HCT116 (cell line): ENCODE measurements at regions not wholly inside any gene's neighbourhood (a gene's known extent, or its start where the extent isn't known, plus 50 kb on each side); places are given as distances from the start of the nearest gene placed in this dataset.

Source experiments
- ATAC-seq: fragments of 200-7000 bp; cut with Tn5 transposase; 2 replicates; pipeline ENCODE4 v1.9.1; 2020; ENCODE audit warnings: mild to moderate bottlenecking, moderate library complexity
- BruUV-seq: library from RNA; stranded (reverse); fragments of 400-500 nt; replicated peaks from 2 replicates; lab custom pipeline; 2021; lab: Mats Ljungman, UMichigan
- CTCF ChIA-PET: fragments of 300-600 bp; sonication (Branson Sonifier 250); formaldehyde crosslinking; loops from one replicate; lab custom pipeline; 2021; ENCODE audit warnings: antibody characterized with exemption; lab: Charles Lee
- POLR2A ChIA-PET: fragments of 300-600, 350-600 bp; sonication (Branson Sonifier 250); formaldehyde crosslinking; loops from one replicate; lab custom pipeline; 2021; ENCODE audit warnings: antibody characterized with exemption; lab: Charles Lee
- RAD21 ChIA-PET, 2 experiments: fragments of 300-600 bp; sonication (Branson Sonifier 250); formaldehyde crosslinking; loops; one replicate each; lab custom pipeline; 2023; ENCODE audit warnings: low total read pairs in 2 of 2; ENCODE audit not compliant: uncharacterized antibody in 2 of 2, unreplicated experiment in 2 of 2, low non-redundant PET in 1 of 2; lab: Charles Lee
- DNase-seq: peaks from one replicate; pipeline ENCODE4 v3.0.0-alpha.2; 2010; ENCODE audit warnings: low read depth, low spot score
- H2AFZ ChIP-seq: fragments of 200-600 bp; shearing (Covaris generic), sonication (generic); 2 replicates; pipeline ENCODE4 v1.6.1; 2017; ENCODE audit warnings: low read depth, mixed run types, mixed read lengths, antibody characterized with exemption, low read length; ENCODE audit not compliant: poor library complexity, severe bottlenecking
- H3K27ac ChIP-seq: 2 replicates; pipeline ENCODE4 v1.5.1; 2012; ENCODE audit warnings: low read depth, low read length
- H3K27me3 ChIP-seq: fragments of 200-600 bp; sonication (generic); 2 replicates; pipeline ENCODE4 v1.6.1; 2016; ENCODE audit warnings: mixed run types, low read length, mixed read lengths; ENCODE audit not compliant: insufficient read depth
- H3K36me3 ChIP-seq, 2 experiments: fragments of 200-500 bp in 1 of 2; fragments of 200-600 bp in 1 of 2; sonication (Bioruptor generic) in 1 of 2; sonication (generic) in 1 of 2; 2 replicates each; pipeline versions ENCODE4 v1.5.1 to v1.6.1; 2014 to 2016; ENCODE audit warnings: low read length in 2 of 2, inconsistent platforms in 1 of 2, mixed read lengths in 1 of 2, mixed run types in 1 of 2; ENCODE audit not compliant: insufficient read depth in 2 of 2, control insufficient read depth in 1 of 2
- H3K4me1 ChIP-seq, 2 experiments: fragments of 200-600 bp in 1 of 2; sonication (generic) in 1 of 2; 2 replicates each; pipeline versions ENCODE4 v1.5.1 to v1.6.1; 2012 to 2017; ENCODE audit warnings: low read length in 2 of 2, inconsistent platforms in 1 of 2, mild to moderate bottlenecking in 1 of 2, mixed read lengths in 1 of 2, mixed run types in 1 of 2, moderate library complexity in 1 of 2; ENCODE audit not compliant: insufficient read depth in 2 of 2, control insufficient read depth in 1 of 2
- H3K4me2 ChIP-seq: fragments of 200-600 bp; sonication (generic); 2 replicates; pipeline ENCODE4 v1.6.1; 2017; ENCODE audit warnings: mixed run types, low read length, mixed read lengths
- H3K4me3 ChIP-seq, 2 experiments: fragments of 200-600 bp in 1 of 2; sonication (generic) in 1 of 2; replicated peaks in 1 of 2; 2 replicates each; pipeline ENCODE4 v1.5.1; 2011 to 2016; ENCODE audit warnings: low read length in 2 of 2, control low read depth in 1 of 2, low read depth in 1 of 2, mild to moderate bottlenecking in 1 of 2, mixed read lengths in 1 of 2, mixed run types in 1 of 2
- H3K79me2 ChIP-seq: fragments of 200-600 bp; sonication (generic); 2 replicates; pipeline ENCODE4 v1.6.1; 2017; ENCODE audit warnings: mild to moderate bottlenecking, mixed run types, low read length, moderate library complexity, mixed read lengths; ENCODE audit not compliant: insufficient read depth
- H3K9ac ChIP-seq: fragments of 200-600 bp; sonication (generic); 2 replicates; pipeline ENCODE4 v1.6.1; 2016; ENCODE audit warnings: low read length, mixed read lengths
- H3K9me2 ChIP-seq: fragments of 200-600 bp; sonication (generic), shearing (Covaris generic); 2 replicates; pipeline ENCODE4 v1.6.1; 2017; ENCODE audit warnings: mixed run types, mild to moderate bottlenecking, moderate library complexity; ENCODE audit not compliant: insufficient read depth
- H3K9me3 ChIP-seq, 2 experiments: fragments of 200-500 bp in 1 of 2; fragments of 200-600 bp in 1 of 2; sonication (Bioruptor generic) in 1 of 2; sonication (generic) in 1 of 2; 2 replicates each; pipeline ENCODE4 v1.6.1; 2014 to 2017; ENCODE audit warnings: low read length in 2 of 2, mixed read lengths in 2 of 2, inconsistent platforms in 1 of 2, low read depth in 1 of 2, mild to moderate bottlenecking in 1 of 2, mixed run types in 1 of 2, moderate library complexity in 1 of 2; ENCODE audit not compliant: control insufficient read depth in 1 of 2, insufficient read depth in 1 of 2
- H4K20me1 ChIP-seq: fragments of 200-600 bp; sonication (generic), shearing (Covaris generic); 2 replicates; pipeline ENCODE4 v1.6.1; 2017; ENCODE audit warnings: mixed run types, mild to moderate bottlenecking, moderate library complexity; ENCODE audit not compliant: insufficient read depth
- ATF3 ChIP-seq: IDR thresholded peaks from 2 replicates; pipeline ENCODE4 v1.6.1; 2012
- CBX3 ChIP-seq: IDR thresholded peaks from 2 replicates; pipeline ENCODE4 v1.6.1; 2012; ENCODE audit warnings: low read depth
- CEBPB ChIP-seq: IDR thresholded peaks from 2 replicates; pipeline ENCODE4 v1.6.1; 2012; ENCODE audit warnings: low read depth
- CTCF ChIP-seq, 3 experiments: fragments of 200-600 bp in 1 of 3; sonication (generic) in 1 of 3; IDR thresholded peaks in 2 of 3; conservative IDR thresholded peaks in 1 of 3; 2 replicates each; pipeline ENCODE4 v1.5.1; 2012 to 2017; ENCODE audit warnings: low read depth in 2 of 3, low read length in 2 of 3, antibody characterized with exemption in 1 of 3, borderline replicate concordance in 1 of 3, control low read depth in 1 of 3, mild to moderate bottlenecking in 1 of 3, mixed read lengths in 1 of 3, mixed run types in 1 of 3, moderate library complexity in 1 of 3; ENCODE audit not compliant: insufficient read depth in 1 of 3
- ELF1 ChIP-seq: IDR thresholded peaks from 2 replicates; pipeline ENCODE4 v1.6.1; 2012; ENCODE audit warnings: low read depth, borderline replicate concordance
- EZH2phosphoT487 ChIP-seq: fragments of 200-600 bp; IDR thresholded peaks from 2 replicates; pipeline ENCODE4 v1.6.1; 2018; ENCODE audit warnings: antibody characterized with exemption, borderline replicate concordance
- FOSL1 ChIP-seq: IDR thresholded peaks from 2 replicates; pipeline ENCODE4 v1.6.1; 2012; ENCODE audit warnings: low read depth
- JUND ChIP-seq: IDR thresholded peaks from 2 replicates; pipeline ENCODE4 v1.6.1; 2012
- MAX ChIP-seq: IDR thresholded peaks from 2 replicates; pipeline ENCODE4 v1.6.1; 2012
- POLR2A ChIP-seq: IDR thresholded peaks from 2 replicates; pipeline ENCODE4 v1.7.0; 2011; ENCODE audit warnings: borderline replicate concordance; ENCODE audit not compliant: insufficient read depth, insufficient read length; ENCODE audit errors: extremely low read depth
- RAD21 ChIP-seq: IDR thresholded peaks from 2 replicates; pipeline ENCODE4 v1.6.1; 2012; ENCODE audit warnings: low read depth, mild to moderate bottlenecking
- SIN3A ChIP-seq: IDR thresholded peaks from 2 replicates; pipeline ENCODE4 v1.6.1; 2012; ENCODE audit warnings: low read depth
- SP1 ChIP-seq: IDR thresholded peaks from 2 replicates; pipeline ENCODE4 v1.6.1; 2012; ENCODE audit warnings: low read depth
- SRF ChIP-seq: IDR thresholded peaks from 2 replicates; pipeline ENCODE4 v1.6.1; 2012; ENCODE audit warnings: low read depth
- TCF7L2 ChIP-seq: IDR thresholded peaks from 2 replicates; pipeline ENCODE4 v1.7.0; 2011; ENCODE audit warnings: borderline replicate concordance, inconsistent platforms; ENCODE audit not compliant: insufficient read depth, insufficient read length; ENCODE audit errors: extremely low read depth
- YY1 ChIP-seq: IDR thresholded peaks from 2 replicates; pipeline ENCODE4 v1.6.1; 2011; ENCODE audit warnings: low read length, low read depth, moderate library complexity, mild to moderate bottlenecking; ENCODE audit not compliant: insufficient replicate concordance; ENCODE audit errors: extremely low read depth
- ZFX ChIP-seq: fragments of 450-650 bp; IDR thresholded peaks from 2 replicates; pipeline ENCODE4 v1.6.1; 2017
- ZNF274 ChIP-seq: fragments of 200-500 bp; sonication (Bioruptor generic); IDR thresholded peaks from 2 replicates; pipeline ENCODE4 v1.6.1; 2014; ENCODE audit warnings: mild to moderate bottlenecking, low read depth, low read length, inconsistent platforms
- intact Hi-C: fragments of 100-400 bp; cut with micrococcal nuclease; formaldehyde crosslinking; loops from 2 replicates; pipeline ENCODE4 v1.10.0; 2022

GRCh38 chr1:232381394-232382100, 248.4 kb downstream of the SIPA1L2 start:
- ChIA-PET POLR2A (interaction anchor here (1.3 kb wide), 1 partner anchor 13 kb away, joined by 3 read pairs; no protein-coding TSS in a partner anchor), RAD21 (no interaction called here), CTCF (no interaction called here)
- intact Hi-C loops, result no loop called here
- Histone ChIP-seq H3K4me3 (no peak overlapping the region), H3K79me2 (no peaks in the 10 kb centered on the region), H3K9ac (no peak overlapping the region), H3K27ac (no peak overlapping the region), H3K4me1 (peaks cover 11 to 53% of the 10 kb centered on the region in 2 experiments), H3K9me2 (no peaks in the 10 kb centered on the region), H3K4me2 (no peak overlapping the region), H4K20me1 (no peaks in the 10 kb centered on the region), H3K36me3 (no peaks in the 10 kb centered on the region), H3K27me3 (no peaks in the 10 kb centered on the region), H3K9me3 (no peaks in the 10 kb centered on the region), H2AFZ (no peak overlapping the region)
- DNase-seq (no peak), ATAC-seq (no peak)
- no TSS peak for BruUV-seq
- no peak for TF ChIP-seq ZNF274
- TF ChIP-seq CTCF (IDR thresholded peaks at IDR 0.05 in 2 of 3, conservative IDR thresholded peaks at IDR 0.05 in 1 of 3; ENCODE audit: borderline replicate concordance in 1 of 3, insufficient read depth in 1 of 3, low read depth in 2 of 3, low read length in 2 of 3), result no peak
- TF ChIP-seq ELF1, result no peak
- TF ChIP-seq RAD21, result no peak
- no peak for TF ChIP-seq SRF
- no peak for TF ChIP-seq CBX3
- TF ChIP-seq POLR2A, result no peak
- TF ChIP-seq SIN3A, result no peak
- TF ChIP-seq FOSL1, result no peak
- no peak for TF ChIP-seq MAX
- no peak for TF ChIP-seq JUND
- no peak for TF ChIP-seq ZFX
- no peak for TF ChIP-seq TCF7L2
- TF ChIP-seq ATF3, result no peak
- no peak for TF ChIP-seq SP1
- no peak for TF ChIP-seq EZH2phosphoT487
- TF ChIP-seq CEBPB, result no peak
- TF ChIP-seq YY1, result no peak
